HG02763 (cell line): ENCODE measurements at regions not wholly inside any gene's neighbourhood (a gene's known extent, or its start where the extent isn't known, plus 50 kb on each side); places are given as distances from the start of the nearest gene placed in this dataset.

ENCODE experiments used
- ATAC-seq: cut with Tn5 transposase; IDR thresholded peaks from one replicate; pipeline ENCODE4 v1.9.1; 2021; ENCODE audit warnings: mild to moderate bottlenecking, moderate library complexity; ENCODE audit not compliant: unreplicated experiment

DNA sequence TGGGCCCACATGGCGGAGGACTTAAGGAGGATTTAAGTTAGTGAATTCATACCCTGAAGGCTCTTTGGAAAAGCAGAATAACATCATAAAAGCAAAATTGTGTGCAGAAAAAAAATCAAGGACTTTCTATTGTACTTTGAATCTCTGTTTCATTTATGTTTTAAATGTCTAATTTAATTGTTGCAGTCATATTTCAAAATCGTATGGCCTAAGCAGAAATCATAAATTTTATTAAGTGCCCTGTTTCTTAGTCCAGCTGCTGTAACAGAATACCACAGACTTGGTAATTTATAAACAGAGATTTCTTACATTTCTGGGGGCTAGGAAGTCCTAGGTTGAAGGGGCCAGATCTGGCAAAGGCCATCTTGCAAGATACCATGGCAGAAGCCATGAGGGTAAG, 555.6 kb downstream of the LTN1 start:
- ATAC-seq: no peak

GRCh38 chr21:28436286-28436932, 556.3 kb downstream of the LTN1 start:
- no peak for ATAC-seq

GRCh38 chr21:28431527-28432200, 561.0 kb downstream of the LTN1 start:
- ATAC-seq: no peak

DNA sequence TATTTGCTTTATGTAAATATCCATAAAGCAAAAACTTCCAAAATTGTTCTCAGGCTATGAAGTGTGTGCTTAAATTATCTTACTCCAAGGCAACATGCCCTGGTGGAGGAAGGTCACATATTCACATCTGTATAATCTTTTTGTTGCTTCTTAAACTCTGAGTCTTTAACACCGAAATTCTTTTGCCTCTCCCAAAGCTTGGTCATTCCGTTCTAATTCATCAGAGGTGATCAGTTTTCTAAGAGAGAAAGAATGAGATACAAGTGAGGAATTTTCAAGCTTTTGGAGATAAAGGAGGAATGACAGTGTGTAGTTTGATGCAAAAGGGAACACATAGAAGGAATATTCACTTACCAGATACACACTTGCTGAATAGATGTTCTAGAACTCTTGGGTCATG, 561.7 kb downstream of the LTN1 start:
- no peak for ATAC-seq

DNA sequence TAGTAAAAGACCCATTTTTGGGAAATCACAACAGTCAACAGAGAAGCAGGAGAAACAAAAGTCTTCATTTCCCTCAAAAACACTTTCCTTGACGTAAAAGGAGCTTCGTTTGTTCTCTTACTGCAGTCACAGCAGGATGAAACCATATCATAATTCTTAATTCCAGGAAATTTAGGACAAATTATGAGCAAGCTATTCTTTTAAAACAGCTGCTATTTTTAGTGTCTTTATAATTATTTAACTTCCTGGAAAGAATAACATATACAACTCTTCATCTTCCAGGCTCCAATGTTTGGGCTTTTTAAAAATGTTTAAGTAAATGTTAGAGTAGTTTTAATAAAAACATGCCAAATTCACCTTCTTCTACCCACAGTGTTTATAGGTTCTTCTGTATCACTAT, 563.5 kb downstream of the LTN1 start:
- no peak for ATAC-seq

- no peak for ATAC-seq
These were observed 565.2 kb downstream of the LTN1 start for GRCh38 chr21:28427394-28428022.

GRCh38 chr21:28426545-28426944, 566.1 kb downstream of the LTN1 start:
- no peak for ATAC-seq

DNA sequence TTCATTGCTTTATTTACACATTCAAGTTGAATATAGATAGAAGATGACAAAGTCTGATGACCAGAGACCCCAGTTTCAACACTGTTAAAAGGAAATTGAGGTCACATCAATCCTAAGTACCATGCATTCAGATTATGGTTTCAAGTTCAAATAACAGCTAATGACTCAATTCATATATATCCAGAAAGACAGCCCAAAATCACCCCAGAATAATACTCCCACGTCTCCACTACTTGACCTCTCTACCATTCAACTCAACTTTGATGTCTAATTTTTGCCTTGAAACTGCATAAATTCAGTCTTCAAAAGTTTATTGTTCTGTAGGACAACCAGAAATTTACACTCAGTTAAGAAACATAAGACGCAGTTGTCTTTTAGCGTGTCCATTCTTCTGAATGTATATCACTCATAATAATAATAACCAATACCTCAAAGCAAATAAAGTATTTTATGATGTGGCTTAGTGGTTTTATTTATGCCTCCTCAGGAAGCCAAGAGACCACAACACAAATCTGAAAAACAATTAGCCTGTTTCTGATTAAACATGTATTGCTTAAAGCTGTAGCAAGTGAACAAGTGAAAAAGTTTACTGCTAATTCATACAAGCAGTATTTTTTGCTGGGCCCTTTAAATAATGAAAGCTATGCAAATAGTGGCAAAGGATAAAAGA, 569.0 kb downstream of the LTN1 start:
- ATAC-seq: no peak

DNA sequence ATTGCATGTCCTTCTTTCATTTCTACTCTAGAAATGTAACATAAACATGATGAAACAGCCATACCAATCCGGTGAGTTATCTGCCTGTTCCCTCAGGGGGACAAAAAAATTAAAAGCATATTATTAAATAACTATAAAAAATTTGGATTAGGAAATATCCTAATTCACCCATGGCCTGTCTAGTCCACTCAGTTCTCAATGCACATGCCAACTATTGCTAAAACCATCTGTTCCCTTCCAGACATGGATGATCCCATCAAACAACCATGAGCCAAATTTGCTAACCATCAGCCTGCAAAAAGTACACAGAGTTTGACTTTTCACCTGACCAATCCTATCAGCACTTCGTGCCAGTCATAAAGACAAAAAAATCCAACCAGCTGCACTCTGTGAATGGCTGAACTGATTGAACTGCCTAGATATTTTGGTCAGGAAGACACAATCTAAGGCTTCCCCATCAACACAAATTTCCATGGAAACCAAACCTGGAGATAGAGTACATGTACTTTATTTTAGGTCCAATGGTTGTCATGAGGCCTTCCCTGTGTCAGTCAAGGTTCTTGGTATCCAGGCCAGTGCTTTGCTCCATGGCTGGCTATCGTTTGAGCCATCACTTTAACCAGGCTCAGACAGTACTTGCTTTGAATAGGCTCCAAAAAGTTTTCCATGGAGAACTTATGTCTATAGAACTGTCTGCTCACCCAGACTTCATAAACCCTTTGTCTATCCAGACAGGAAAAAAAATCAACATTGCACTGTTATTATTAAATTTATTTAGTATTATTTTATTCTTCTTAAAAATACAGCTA, 570.8 kb downstream of the LTN1 start:
- no peak for ATAC-seq

GRCh38 chr21:28419811-28420210, 572.9 kb downstream of the LTN1 start:
- no peak for ATAC-seq

GRCh38 chr21:28418726-28419514, 573.8 kb downstream of the LTN1 start:
- ATAC-seq: no peak

DNA sequence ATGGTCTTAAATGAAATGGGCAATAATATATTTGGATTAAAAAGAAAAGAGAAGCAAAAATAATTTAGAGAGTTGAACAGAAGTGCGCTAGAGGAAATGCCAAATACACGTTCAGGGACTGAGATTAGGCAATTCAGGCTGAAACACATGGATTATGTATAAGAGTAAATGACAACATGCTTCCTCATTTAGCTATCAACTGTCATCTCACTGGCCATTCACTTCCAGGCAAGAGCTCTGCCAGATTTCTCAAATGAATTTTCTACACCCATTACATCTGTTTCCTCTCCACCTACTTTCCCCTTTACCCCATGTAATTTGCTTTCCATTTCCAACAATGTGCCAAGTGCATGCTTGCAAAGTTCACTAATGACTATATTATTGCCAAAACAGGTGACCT, 582.4 kb downstream of the LTN1 start:
- no peak for ATAC-seq

DNA sequence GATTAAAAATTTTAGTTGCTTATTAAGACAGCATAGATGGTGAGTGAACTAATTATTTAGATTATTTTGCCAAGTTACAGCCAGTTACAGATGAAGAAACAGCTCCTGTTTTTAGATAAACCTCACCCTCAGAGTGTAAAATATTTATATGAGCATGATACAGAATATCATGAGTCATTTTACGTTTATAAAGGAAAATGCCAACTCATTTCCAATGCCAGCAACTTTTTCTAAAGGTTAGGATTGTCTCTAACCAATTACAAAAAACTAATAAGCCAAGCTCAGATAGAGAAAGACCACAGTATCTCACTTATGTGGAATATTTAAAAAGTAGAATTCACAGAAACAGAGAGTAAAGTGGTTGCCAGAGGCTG, 590.1 kb downstream of the LTN1 start:
- no peak for ATAC-seq

DNA sequence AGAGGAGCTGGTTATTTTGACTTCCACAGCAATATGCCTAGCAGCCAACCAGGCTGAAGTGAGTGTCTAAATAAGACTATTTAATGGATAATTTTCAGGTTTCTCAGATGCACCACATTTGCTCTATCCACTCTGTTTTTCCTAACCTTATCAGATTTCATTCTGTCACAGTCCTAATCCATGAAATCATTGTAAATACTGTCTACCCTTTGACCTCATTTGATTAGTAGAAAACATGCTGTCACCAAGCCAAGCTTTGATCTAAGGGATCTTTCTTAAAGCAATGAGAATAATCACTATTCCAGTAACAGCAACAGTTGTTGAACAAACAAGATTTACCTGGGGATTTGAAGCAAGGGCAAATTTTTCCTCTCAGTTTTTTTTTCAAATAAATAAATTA, 595.6 kb downstream of the LTN1 start:
- no peak for ATAC-seq

GRCh38 chr21:28396421-28396820, 596.3 kb downstream of the LTN1 start:
- no peak for ATAC-seq

DNA sequence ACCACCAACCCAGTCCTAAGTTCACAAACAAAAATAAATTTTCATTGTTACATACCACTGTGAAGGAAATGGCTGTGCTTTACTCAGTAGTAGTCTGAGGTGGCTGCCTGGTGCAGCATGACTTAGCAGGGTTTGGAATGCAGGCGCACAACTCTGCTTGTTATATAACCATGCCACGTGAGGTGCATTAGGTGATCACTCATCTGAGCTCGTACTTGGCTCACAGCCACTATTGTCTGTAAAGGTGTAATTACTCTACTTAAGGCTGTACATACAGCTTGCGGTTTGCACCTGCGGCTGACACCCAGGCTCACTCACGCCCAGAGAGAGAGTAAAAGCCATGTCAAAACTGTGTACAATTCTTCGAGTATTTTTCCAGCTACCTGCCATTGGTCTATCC, 599.4 kb downstream of the LTN1 start:
- no peak for ATAC-seq

GRCh38 chr21:28391938-28392849, 600.5 kb downstream of the LTN1 start:
- no peak for ATAC-seq

DNA sequence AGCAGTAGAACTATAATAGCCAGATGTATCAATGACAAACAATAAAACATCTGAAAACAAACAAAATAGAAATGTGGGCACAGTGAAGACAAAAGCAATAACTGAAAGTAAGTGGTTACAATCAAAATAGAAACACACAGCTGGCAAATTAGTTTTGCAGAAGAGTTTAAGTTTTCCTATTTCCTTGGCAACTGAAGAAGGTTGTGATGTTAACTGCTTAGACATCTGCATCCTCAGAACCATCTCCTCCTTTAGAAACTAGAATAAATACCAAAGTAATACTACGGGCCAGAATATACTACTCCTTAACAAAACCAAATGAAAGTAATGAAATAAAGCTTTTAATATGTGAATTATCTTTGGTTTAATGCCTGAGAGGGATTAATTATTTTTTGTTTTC, 605.5 kb downstream of the LTN1 start:
- no peak for ATAC-seq

DNA sequence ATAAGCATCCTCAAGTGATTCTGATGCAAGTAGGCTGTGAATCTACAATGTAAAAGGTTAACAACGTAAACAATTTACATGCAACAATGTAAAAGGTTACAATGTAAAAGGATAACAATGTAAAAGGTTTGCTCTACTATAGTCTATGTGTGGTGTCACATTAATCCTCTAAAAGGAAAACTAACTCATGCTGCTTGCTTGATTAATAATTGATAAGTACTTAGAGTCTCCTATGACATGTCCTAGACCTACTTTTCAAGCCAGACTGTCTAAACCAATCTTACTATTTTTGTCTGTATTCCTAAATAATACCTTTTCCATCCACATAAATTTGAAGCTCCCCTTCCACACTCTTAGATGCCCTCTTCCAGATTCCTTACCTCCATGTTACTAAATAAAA, 606.8 kb downstream of the LTN1 start:
- ATAC-seq: no peak
